ENCODE measurements at regions not wholly inside any gene's neighbourhood (a gene's known extent, or its start where the extent isn't known, plus 50 kb on each side); places are given as distances from the start of the nearest gene placed in this dataset.

DNA sequence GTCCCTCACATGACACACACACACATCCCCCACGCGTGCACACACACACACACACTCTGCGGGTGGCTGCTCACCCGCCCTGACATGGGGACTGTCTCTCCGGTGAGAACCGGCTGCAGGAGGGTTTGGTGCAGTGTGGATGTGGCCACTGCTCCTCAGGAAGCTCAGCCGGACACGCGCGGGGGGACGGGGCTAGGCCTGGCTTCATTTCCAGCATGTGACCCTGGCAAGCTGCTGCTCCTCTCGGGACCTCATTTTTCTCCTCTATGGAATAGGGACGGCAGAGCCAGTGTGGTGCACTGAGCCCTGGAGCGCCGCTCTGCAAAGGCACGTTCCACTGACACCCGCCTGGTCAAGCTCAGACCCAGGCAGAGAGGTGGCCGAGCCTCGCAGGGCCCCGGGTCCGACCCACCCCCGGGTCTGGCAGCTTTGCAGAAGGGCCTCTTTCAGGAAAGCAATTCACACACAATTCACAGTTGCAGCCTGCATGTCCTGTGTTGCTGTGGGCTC lies 56.8 kb upstream of the SLCO4A1 start:
- TF ChIP-seq, protein P1, sequence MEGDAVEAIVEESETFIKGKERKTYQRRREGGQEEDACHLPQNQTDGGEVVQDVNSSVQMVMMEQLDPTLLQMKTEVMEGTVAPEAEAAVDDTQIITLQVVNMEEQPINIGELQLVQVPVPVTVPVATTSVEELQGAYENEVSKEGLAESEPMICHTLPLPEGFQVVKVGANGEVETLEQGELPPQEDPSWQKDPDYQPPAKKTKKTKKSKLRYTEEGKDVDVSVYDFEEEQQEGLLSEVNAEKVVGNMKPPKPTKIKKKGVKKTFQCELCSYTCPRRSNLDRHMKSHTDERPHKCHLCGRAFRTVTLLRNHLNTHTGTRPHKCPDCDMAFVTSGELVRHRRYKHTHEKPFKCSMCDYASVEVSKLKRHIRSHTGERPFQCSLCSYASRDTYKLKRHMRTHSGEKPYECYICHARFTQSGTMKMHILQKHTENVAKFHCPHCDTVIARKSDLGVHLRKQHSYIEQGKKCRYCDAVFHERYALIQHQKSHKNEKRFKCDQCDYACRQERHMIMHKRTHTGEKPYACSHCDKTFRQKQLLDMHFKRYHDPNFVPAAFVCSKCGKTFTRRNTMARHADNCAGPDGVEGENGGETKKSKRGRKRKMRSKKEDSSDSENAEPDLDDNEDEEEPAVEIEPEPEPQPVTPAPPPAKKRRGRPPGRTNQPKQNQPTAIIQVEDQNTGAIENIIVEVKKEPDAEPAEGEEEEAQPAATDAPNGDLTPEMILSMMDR (IDR thresholded peaks at IDR 0.05): no peak
- TF ChIP-seq, protein P2, sequence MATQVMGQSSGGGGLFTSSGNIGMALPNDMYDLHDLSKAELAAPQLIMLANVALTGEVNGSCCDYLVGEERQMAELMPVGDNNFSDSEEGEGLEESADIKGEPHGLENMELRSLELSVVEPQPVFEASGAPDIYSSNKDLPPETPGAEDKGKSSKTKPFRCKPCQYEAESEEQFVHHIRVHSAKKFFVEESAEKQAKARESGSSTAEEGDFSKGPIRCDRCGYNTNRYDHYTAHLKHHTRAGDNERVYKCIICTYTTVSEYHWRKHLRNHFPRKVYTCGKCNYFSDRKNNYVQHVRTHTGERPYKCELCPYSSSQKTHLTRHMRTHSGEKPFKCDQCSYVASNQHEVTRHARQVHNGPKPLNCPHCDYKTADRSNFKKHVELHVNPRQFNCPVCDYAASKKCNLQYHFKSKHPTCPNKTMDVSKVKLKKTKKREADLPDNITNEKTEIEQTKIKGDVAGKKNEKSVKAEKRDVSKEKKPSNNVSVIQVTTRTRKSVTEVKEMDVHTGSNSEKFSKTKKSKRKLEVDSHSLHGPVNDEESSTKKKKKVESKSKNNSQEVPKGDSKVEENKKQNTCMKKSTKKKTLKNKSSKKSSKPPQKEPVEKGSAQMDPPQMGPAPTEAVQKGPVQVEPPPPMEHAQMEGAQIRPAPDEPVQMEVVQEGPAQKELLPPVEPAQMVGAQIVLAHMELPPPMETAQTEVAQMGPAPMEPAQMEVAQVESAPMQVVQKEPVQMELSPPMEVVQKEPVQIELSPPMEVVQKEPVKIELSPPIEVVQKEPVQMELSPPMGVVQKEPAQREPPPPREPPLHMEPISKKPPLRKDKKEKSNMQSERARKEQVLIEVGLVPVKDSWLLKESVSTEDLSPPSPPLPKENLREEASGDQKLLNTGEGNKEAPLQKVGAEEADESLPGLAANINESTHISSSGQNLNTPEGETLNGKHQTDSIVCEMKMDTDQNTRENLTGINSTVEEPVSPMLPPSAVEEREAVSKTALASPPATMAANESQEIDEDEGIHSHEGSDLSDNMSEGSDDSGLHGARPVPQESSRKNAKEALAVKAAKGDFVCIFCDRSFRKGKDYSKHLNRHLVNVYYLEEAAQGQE (IDR thresholded peaks at IDR 0.05; ENCODE audit: insufficient read depth in 1 of 2, low read depth in 2 of 2, low read length in 1 of 2): no peak
- TF ChIP-seq POLR2AphosphoS5 (IDR thresholded peaks at IDR 0.05; ENCODE audit: low read depth, low read length): no peak
- no peak for TF ChIP-seq TCF7L2 (IDR thresholded peaks at IDR 0.05; ENCODE audit: low read depth, low read length)
